Putamen (tissue), 1 donor: ENCODE measurements at regions not wholly inside any gene's neighbourhood (a gene's known extent, or its start where the extent isn't known, plus 50 kb on each side); places are given as distances from the start of the nearest gene placed in this dataset.
"Not testable (repeated sequence)": the region's sequence is repeated elsewhere in the genome, so short reads cannot be mapped to it uniquely, and the experiment has no call there.

ENCODE experiments used
- DNase-seq: peaks from one replicate; pipeline ENCODE4 v3.0.0-alpha.2; 2016; ENCODE audit warnings: low spot score

DNA sequence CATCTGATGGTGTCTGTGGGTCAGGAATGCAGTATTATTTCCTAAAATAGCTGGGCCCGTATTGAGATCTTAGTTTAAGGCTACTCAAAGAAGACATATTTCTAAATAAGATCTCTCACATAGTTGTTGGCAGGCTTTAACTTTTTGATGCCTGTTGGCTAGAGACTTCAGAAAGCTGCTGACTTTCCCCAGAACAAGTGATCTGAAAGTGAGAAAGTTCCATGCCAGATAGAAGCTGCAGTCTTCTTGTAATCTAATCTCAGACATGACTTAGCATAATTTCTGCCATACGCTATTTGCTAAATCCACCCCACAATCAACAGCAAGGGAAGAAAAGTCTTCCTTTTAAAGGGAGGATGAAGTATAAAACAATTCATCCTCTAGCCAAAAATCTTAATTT, 867.1 kb downstream of the IGSF11 start:
- no peak for DNase-seq

DNA sequence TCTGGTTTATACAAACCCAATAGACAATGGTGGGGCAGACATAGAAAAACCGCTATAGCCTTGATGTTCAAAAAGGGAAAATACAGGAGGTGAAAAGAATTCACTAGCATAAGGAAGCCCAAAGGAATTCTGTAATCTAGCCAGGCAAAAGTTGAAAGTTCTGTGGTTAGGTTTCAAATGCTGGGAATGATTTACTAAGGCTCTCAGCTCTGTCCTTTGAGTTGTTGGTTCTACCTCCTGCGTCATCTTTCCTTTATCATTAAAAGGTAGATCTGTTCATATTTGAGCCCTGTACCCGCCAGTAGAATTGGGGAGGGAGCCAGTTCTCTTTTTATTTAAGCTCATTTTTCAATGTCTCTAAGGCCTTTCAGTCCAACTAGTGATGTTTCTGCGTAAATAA, 866.5 kb downstream of the IGSF11 start:
- DNase-seq: no peak

DNA sequence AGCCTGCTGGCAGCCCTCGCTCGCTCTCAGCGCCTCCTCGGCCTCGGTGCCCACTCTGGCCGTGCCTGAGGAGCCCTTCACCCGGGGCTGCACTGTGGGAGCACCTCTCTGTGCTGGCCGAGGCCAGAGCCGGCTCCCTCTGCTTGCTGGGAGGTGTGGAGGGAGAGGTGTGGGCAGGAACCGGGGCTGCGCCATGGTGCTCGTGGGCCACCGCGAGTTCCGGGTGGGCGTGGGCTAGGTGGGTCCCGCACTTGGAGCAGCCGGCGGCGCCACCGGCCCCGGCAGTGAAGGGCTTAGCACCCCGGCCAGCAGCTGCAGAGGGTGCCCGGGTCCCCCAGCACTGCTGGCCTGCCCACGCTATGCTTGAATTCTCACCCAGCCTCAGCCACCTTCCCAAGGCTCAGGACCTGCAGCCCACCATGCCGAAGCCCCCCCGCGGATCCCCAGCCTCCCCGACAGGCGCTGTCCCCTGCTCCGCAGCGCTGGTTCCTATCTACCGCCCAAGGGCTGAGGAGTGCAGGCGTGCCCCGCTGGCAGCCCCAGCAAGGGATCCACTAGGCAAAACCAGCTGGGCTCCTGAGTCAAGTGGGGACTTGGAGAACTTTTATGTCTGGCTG, 863.3 kb downstream of the IGSF11 start:
- DNase-seq: no peak

DNA sequence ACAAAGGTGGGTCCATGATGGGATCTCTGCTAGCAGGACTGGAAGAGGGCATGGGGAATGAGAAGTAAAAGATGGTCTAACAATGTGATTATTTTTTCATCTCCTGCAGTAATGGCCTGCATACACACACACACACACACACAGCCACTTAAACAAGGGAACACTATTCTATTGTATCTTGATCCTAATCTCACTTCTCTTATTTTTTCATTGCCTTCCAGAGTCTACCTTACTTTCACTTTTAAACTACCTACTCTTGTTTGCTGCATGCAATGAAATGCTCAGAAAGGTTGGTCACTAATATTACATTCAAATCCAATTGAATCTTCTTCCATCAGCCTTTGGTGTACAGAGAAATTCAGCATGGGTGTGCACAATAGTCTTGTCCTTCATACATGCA, 853.8 kb downstream of the IGSF11 start:
- no peak for DNase-seq

DNA sequence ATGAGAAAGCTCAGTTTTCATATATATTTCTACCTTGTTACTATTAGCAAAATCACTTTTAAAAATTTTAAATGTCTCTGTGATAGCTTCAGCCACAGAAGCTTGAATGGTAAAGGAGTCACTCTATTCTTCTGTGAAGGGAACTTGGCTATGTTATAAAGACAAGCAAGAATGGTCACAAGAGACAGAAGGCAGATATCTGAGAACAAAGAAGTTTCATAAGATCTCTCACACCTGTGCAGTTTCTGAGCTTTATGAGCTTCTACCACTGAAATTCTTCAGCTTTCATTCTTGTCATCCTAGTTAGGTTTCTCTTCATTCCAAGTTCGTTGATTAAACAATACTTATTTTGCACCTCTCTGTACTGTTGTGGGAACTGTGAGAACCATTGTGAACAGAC, 853.4 kb downstream of the IGSF11 start:
- DNase-seq: no peak

DNA sequence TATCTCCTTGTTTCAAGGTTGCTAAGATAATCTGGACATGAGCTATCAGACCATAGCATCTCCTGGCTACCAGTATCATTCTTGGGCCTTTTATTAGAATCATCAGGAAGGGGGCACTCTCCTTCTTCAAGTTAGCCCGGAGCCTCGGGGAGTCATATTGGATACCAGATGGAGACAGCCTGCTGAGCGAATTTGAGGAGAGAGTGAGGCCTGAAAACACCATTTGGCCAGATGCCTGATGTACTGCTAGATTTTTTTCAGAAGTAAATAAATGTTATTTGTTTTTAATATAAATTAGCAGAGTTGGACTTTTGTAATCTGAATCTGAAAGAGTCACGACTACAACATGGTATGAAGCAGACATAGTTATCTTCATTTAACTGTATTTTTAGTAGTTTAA, 848.6 kb downstream of the IGSF11 start:
- DNase-seq: no peak

DNA sequence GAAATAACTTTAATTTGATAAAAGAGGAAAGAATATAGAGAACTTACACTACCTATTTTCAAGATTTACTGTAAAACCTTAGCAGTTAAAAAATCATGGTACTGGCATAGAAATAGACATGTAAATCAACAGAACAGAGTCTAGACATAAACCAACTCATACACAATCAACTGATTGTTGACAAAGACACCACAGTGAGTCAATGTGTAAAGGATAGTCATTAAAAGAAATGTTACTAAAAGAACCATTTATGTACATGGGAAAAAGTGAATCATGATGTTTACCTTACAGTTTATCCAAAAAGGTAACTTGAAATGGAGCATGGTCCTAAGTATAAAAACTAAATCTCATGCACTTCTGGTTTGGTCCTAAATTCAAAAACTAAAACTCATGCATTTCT, 847.4 kb downstream of the IGSF11 start:
- DNase-seq: no peak

DNA sequence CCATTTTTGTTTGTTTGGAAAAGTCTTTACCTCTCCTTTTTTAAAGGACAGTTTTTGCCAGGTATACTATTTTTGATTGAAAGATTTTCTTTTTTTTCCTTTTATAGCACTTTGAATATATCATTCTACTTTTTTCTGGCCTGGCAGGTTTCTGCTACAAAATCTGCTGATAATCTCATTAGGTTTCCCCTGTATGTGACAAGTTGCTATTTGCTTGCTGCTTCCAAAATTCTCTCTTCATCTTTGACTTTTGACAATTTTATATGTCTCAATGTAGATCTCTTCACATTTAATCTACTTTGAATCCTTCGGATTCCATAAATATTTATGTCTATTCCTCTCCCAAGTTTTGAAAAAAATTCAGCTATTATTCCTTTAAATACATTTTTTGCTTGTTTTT, 838.5 kb downstream of the IGSF11 start:
- DNase-seq: no peak

DNA sequence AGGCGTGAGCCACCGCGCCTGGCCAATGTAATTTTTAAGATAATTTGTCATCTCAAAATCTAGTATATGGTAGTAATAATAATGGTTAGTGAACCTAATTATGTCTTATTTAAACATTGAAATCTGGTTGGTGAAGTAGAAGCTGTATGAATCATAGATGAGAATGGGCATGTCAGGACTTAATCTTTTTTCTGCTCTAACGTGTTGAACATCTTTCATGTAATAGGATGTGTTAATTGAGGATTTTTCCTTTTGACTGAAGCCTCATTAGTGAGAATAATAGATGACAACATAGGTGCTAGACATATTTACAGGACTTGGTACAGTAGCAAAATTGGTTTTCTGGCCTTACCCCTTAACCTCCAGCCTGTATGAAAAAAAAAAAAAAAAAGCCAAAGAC, 835.6 kb downstream of the IGSF11 start:
- DNase-seq: no peak

DNA sequence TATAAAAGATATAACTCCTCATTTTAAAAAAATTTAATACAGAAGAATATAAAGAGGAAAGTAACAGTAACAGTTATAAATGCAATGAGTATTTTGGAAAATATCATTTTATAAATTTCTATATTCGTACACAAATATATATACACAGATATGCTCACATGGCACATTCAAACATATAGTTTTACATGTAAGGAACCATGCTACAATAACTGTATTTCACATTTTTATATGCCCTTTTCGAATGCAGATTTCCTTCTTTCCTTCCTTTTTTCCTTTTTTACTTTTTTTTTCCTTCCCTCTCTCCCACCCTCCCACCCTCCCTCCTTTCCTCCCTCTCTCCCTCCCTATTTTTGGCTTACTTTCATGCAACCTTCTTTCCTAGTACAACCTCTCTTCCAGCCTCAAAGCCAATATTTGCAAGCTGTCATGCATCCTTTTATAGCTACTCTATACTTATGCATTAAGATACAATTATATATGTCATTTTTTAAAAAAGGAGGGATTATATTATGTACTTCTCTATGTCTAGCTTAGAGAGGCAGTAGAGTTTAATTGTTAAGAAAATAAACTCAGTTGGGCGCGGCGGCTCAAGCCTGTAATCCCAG, 830.5 kb downstream of the IGSF11 start:
- DNase-seq: no peak

DNA sequence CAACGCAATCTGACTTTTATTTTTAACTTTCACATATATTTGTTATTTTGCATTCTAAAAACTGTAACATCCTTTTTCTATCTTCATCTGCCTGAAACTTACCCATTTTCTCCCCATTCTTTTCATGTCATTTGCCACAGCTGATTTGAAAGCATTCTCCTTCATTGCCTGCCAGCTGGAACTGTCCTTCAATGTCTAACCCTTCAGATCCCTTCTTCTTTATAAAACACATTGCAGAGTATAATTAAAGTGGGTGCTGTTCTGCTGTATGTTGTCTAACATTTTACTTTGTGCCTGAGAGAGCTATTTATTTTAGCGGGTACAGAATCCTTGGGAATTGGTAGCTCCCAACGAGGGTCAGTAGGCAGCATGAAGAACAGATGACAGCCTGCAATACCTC, 827.4 kb downstream of the IGSF11 start:
- no peak for DNase-seq

DNA sequence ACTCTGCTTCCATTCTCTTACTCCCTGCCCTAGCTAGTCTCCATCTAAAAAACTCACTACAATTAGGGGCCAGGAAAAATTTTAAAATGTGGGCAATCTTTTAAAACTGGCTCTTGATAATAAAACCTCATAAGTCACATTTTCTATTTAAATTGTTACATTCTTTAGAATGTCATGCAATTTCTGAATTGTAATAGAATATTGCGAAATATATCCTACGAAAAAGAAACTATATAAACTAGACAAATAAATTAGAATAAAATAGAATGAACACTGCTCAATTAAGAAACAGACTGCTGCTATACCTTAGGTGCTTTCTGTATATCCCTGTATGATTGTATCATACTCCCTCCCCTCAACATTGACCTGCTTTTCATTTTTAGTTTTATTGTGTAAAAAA, 826.0 kb downstream of the IGSF11 start:
- no peak for DNase-seq

DNA sequence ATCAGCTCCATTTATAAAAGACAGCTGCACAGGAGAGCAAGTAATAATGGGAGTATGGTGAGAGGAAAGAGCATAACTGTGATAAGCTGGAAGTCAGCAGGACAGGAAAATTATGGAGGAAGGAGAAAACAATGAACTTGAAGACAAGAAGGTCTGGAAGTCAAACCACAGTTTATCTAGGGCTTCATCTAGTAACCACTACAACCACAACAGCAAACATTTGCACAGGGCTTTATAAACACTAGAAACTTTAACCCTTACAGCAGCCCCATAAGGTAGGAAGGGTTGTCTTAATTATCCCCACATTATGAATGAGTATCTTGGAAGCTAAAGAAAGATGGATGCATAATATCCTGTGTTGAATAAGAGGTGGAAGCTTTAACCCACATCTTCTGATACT, 820.8 kb downstream of the IGSF11 start:
- DNase-seq: no peak

DNA sequence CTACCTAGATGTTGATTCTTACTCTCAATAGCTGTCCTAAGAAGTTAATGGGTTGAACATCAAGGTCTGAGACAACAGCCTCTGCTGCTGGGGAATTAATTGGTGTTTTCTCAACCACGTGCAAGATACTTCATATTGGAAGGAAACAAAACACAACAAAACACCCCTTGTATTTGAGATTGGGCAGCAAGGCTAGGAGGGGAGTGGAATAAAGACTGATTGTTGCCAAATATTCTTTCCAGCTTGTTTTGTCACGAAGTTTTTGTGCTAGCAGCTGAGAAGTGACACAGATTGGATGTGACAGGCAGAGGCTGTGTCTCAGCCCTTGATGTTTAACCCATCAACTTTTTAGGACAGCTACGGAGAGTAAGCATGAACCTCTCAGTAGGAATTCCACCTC, 808.4 kb downstream of the IGSF11 start:
- DNase-seq: no peak

DNA sequence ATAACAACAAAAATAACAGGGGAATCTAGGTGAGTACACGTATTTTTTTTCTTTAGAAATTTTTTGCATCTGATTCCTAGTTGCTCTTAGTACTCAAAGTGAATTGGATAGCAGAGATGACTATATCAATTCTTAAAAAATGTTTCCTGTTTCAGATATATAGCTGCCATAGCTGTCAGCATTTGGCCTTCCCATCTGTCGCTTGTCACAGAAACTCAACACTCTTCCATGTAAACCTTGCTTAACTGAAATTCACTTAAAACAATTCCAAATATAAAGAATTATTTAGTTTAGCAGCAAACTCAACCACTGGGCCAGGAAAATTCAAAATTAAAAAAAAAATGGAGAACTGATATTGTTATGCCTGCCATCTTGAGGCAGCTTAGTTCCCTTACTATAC, 807.5 kb downstream of the IGSF11 start:
- no peak for DNase-seq

DNA sequence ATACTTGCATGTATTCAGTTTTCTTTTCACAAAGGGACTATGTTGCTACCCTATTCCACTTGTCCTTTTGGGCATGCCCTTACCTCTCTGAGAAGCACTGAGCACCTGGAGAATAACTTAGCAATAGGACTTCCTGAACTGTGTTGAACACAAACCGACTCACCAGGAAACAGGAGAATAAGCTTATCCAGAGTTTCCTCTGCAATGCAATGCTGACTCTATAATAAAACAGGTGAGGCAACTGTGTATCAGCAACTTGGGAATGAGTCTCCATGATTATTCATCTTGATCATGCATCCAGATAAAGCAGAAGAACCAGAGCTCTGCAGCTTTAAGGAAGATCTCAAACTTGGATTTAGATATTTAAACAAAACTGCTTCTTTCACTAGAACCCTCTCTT, 806.5 kb downstream of the IGSF11 start:
- DNase-seq: no peak

DNA sequence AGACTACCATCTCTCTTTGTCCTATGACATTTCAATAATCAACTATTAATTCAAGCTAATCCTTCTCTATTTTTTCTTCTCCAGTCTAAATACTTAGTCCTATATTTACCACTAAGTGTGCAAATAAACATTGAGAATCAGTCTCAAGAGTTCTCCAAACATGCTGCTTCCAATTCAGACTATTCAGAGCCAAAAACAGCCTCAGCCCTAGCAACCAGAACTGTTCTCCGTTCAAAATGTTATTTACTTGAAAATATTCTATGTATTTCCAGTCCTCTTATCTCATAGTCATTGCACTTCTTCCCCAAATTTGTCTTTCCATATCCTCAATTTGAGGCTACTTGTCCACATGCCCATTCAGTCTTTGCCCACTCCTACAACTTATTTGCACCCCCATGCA, 805.5 kb downstream of the IGSF11 start:
- DNase-seq: no peak

DNA sequence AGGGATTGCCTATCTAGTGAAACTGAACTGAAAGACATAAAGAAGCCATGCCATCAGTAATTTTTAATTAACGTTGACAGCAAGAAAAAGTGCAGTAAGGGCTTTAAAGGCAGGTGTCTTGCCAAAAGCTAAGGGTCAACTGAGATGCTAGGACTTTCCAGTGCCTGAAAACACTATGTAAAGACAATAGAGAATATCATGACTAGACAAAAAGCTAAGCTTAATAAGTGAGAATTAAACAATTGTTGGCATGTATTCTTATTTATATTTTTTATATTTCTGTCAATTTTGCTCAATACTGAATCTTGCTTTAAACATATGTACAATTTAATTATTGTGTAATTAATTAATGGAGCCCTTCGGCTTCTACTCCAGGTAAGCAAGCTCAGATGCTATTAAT, 803.1 kb downstream of the IGSF11 start:
- no peak for DNase-seq

DNA sequence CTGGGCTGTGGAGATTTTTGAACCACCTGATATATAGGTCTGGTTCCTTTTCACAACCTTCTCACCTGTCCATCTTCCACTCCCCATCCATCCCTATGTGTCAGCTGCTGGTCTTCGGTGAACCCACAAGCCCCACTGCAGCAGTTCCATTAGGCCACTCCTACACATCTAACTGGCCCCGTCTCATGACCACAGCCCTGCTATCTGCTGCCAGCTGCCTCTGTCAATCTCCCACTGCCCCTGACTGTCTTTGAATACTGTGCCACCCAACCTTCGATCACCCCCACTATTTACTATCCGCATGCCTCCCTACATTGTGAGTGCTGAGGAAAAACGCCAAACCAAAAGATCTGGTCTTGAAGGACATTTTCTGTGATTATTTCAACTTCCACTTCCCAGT, 795.4 kb downstream of the IGSF11 start:
- DNase-seq: no peak

DNA sequence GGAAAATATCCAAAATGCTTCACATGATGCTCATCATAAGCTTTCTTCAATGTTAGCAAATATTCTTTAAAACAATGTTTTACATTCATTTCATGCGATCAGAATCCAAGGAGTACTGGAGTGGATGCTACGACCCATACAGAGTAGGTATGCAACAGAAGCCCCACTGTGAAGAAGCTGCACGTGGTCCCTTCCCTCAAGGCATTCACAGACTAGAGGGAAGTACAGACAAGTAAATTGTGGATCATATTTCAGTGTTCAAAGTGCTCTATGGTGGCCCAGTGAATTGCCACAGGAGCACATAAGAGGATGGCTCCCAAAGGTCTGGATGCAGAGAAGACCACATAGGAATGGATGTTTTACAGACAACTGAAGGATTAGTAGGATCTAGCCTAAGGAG, 789.9 kb downstream of the IGSF11 start:
- no peak for DNase-seq

DNA sequence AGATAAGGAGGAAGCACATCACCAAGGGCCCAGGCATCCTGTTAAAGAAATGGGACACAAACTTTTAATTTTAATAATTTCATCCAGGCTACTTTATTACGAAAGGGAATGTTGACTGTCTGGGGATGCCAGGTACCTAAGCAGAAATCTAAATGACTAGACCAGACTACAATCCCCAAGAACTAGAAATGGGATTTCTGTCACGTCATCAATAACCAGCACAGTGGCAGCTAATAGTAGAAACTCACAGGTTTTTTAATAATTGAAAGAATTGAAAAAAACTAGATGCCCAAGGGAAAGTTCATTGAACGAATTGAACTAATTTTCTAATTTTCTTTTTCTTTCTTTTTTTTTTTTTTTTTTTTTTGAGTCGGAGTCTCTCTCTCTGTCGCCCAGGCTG, 789.3 kb downstream of the IGSF11 start:
- DNase-seq: no peak

DNA sequence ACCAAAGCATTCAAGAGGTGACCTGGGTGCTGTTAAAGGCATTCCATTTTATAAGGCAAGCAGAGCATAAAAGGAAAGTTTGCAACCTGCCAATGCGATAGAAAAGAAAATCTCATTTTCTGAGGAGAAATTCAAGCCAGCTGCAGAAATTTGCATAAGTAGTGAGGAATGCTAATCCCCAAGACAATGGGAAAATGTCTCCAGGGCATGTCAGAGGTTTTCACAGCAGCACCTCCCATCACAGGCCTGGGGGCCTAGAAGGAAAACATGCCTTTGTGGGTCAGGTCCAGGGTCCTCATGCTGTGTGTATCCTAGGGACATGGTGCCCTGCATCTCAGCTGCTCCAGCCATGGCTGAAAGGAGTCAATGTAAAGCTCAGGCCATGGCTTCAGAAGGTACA, 775.8 kb downstream of the IGSF11 start:
- DNase-seq: not testable (repeated sequence)

DNA sequence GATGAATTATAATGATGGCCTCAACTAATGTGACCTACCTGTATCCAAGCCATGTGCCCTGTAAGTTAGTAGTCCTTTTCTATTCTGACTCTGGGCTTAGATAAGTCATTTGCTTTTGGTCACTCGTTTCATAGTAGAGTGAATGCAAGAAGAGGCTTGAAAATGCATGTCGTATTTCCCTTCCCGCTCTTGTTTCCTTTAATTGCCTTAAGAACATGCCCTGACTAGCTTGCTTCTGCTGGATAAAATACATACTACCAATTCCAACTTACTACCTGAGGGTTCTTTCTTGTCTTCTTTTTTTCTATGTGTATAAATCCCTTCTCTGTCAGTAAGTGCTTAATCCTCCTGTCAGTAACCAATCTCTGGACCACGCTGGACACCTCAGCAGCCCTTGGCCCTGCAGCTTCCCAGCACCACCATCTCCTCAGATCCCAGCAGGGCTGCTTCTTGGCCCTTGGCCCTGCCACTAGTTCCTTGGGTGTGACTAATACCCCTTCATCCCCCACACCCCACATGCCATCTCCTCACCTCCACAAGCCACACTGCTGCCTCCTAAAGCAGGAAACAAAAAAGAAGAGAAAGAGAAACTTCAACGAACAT, 771.7 kb downstream of the IGSF11 start:
- no peak for DNase-seq

DNA sequence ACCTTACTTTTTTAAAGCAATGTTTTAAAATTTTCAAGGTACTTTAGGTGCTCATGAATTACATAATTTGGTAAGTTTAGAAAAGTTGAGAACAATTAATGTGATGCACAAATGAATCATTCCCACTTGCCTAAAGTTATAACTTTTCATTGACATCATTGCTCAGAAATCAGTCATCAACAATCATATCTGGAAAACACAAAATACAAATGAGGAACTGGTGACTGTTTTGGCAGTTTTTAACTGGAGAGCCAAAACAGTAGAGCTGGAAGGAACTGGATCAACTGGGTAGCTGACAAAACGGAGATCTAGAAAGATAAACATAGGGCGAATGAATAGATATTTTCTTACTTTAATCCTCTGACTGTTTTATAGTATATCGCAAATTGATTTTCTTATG, 767.1 kb downstream of the IGSF11 start:
- no peak for DNase-seq
